Activated naive CD4-positive, alpha-beta T cell treated with anti-CD3 and anti-CD28 coated beads for 36 hours (primary cell): ENCODE measurements at regions not wholly inside any gene's neighbourhood (a gene's known extent, or its start where the extent isn't known, plus 50 kb on each side); places are given as distances from the start of the nearest gene placed in this dataset.
"Not testable (repeated sequence)": the region's sequence is repeated elsewhere in the genome, so short reads cannot be mapped to it uniquely, and the experiment has no call there.

Experiments
- CTCF ChIA-PET: fragments of 350-600 bp; sonication (Branson Sonifier 250); formaldehyde crosslinking; loops from one replicate; lab custom pipeline; 2021; ENCODE audit warnings: antibody characterized with exemption; lab: Charles Lee
- DNase-seq: peaks from one replicate; pipeline ENCODE4 v3.0.0-alpha.2; 2020
- H3K27ac Mint-ChIP-seq: one replicate; pipeline ENCODE4 v1.8.0; 2021; ENCODE audit warnings: mild to moderate bottlenecking, mixed read lengths
- H3K27me3 Mint-ChIP-seq: one replicate; pipeline ENCODE4 v1.8.0; 2021; ENCODE audit warnings: low read depth, mixed read lengths
- H3K36me3 Mint-ChIP-seq: one replicate; pipeline ENCODE4 v1.8.0; 2021; ENCODE audit warnings: low read depth, mixed read lengths
- H3K4me1 Mint-ChIP-seq: one replicate; pipeline ENCODE4 v1.8.0; 2021; ENCODE audit warnings: low read depth, mixed read lengths
- H3K4me3 Mint-ChIP-seq: one replicate; pipeline ENCODE4 v1.8.0; 2021; ENCODE audit warnings: mild to moderate bottlenecking, moderate library complexity, mixed read lengths
- H3K9me3 Mint-ChIP-seq: one replicate; pipeline ENCODE4 v1.8.0; 2021; ENCODE audit warnings: mixed read lengths
- intact Hi-C: fragments of 100-400 bp; cut with micrococcal nuclease; formaldehyde crosslinking; loops from one replicate; pipeline ENCODE4 v1.15.1; 2023

DNA sequence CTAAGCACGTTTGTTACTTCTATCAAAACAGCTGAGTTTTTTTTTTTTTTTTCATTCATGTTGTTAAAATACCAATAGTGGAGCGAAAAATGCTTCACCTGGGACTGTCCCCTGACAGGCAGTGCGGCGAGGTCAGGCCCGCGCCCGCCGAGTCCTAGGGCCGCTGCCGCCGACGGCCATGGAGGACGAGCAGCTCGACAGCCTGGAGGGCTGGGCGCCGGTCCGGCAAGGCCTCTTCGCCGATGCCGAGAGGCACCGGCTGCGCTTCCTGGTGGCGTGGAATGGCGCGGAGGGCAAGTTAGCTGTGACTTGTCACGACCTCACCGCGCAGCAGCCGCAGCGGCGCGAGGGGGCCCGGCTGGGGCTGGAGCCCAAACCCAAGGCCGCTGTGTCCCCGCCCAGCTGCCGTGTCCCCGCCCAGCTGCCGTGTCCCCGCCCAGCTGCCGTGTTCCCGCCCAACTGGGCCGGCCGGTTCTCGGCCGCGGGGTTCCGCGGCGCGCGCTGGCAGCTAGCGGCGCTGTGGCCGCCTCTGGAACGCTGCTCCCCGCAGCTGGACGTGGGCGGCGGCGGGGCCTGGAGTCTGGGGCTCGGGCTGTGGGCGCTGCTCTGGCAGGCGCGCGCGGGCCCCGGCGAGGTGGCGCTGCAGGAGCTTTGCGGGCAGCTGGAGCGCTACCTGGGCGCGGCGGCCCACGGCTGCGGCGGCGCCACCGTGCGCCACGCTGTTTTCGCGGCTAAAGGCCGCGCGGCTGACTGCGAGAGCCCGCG is 56.7 kb upstream of the GOLGA8R start:
- H3K4me3 Mint-ChIP-seq, H3K4me1 Mint-ChIP-seq, H3K36me3 Mint-ChIP-seq, CTCF ChIA-PET, H3K9me3 Mint-ChIP-seq, H3K27ac Mint-ChIP-seq, H3K27me3 Mint-ChIP-seq, intact Hi-C loops: not testable (repeated sequence)
- peak; percentile 28 for DNase-seq

DNA sequence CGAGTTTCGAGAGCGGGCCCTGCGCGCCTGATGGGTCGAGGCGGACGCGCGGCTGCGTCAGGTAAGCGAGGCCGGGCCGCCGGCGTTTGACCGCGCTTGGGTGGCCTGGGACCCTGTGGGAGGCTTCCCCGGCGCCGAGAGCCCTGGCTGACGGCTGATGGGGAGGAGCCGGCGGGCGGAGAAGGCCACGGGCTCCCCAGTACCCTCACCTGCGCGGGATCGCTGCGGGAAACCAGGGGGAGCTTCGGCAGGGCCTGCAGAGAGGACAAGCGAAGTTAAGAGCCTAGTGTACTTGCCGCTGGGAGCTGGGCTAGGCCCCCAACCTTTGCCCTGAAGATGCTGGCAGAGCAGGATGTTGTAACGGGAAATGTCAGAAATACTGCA is 57.3 kb upstream of the GOLGA8R start:
- H3K4me1 Mint-ChIP-seq, H3K36me3 Mint-ChIP-seq, CTCF ChIA-PET, H3K27me3 Mint-ChIP-seq, DNase-seq, H3K9me3 Mint-ChIP-seq, intact Hi-C loops, H3K27ac Mint-ChIP-seq, H3K4me3 Mint-ChIP-seq: not testable (repeated sequence)

DNA sequence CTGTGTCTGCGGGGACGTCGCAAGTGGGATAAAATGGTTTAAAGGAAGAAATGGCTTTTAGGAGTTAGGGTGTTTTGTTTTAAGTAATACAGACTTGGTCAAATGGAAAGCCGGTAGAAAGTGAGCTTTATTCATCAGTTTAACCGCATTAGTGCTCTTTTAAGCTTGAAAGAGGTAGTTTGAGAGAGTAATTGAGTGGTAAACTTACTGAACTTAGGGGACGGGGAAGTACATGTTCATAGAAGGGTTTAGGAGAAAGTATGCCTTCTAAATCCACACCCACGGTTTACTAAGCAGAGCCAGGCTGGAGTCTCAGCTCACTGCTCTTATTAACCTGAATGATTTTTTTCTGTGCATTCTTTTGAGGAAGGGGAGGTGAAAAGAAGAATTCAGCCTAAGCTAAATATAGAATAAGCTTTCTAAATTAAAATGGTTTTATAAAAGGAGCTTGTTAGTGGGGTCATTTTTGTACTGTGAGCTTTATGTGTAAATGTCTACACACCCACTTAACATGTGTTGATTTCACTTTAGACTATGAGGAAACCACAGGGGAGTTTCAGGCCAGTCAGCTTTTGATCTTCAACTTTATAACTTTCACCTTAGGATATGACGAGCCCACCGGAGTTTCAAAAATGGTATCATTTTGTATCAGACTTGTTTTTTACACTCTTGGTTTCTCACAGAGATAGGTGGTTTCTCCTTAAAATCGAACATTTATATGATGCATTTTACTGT is 57.9 kb upstream of the GOLGA8R start:
- H3K36me3 Mint-ChIP-seq, H3K4me3 Mint-ChIP-seq, H3K27ac Mint-ChIP-seq, DNase-seq, H3K27me3 Mint-ChIP-seq, H3K4me1 Mint-ChIP-seq, intact Hi-C loops, CTCF ChIA-PET, H3K9me3 Mint-ChIP-seq: not testable (repeated sequence)

DNA sequence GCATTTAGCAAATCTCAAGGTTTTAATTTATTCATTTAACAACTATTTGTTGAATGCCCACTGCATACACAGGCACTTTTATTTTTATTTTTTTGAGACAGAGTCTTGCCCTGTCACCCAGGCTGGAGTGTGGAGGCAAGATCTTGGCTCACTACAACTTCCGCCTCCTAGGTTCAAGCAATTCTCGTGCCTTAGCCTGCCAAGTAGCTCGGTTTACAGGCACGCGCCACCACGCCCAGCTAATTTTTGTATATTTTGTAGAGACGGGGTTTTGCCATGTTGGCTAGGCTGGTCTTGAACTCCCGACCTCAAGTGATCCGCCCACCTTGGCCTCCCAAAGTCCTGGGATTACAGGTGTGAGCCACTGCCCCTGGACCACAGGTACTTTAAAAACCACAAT is 67.0 kb upstream of the GOLGA8Q start:
- H3K4me3 Mint-ChIP-seq, CTCF ChIA-PET, intact Hi-C loops, H3K27ac Mint-ChIP-seq, H3K9me3 Mint-ChIP-seq, DNase-seq, H3K27me3 Mint-ChIP-seq, H3K4me1 Mint-ChIP-seq: not testable (repeated sequence)
- H3K36me3 Mint-ChIP-seq, result peaks cover 16% of the 10 kb centered on the region

DNA sequence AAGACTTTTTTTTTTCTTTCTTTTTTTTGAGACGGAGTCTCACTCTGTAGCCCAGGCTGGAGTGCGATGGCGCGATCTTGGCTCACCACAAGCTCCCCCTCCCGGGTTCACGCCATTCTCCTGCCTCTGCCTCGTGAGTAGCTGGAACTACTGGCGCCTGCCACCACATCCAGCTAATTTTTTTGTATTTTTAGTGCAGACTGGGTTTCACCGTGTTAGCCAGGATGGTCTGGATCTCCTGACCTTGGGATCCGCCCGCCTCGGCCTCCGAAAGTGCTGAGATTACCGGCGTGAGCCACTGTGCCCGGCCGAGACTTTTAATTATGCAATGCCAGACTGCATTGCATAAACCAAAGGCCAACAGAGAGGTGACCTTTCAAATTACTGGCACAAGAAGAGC is 62.6 kb upstream of the GOLGA8Q start:
- CTCF ChIA-PET, H3K27me3 Mint-ChIP-seq, H3K4me3 Mint-ChIP-seq, H3K4me1 Mint-ChIP-seq, DNase-seq, H3K9me3 Mint-ChIP-seq, intact Hi-C loops: not testable (repeated sequence)
- Mint-ChIP-seq H3K27ac (peak overlapping the region; percentile 24), H3K36me3 (peaks cover 14% of the 10 kb centered on the region)

DNA sequence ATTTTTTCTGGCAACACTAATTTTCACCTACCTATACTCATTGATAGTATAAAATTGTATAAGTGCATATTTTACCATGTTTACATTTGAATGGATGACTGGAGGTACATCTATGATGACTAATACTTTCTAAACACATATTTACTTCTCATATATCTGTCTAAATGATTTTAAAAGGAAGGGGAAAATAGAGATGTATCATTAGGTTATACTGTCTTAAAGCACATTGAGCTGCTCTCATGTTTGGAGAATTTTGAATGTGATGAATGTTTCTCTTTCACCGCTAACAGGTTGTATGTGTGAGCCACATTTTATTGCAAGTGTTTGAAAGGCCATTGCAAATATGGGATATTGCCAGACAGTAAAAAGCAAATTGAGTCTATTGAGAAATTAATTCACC is 61.5 kb upstream of the GOLGA8Q start:
- H3K4me3 Mint-ChIP-seq, H3K27me3 Mint-ChIP-seq, DNase-seq, CTCF ChIA-PET, H3K9me3 Mint-ChIP-seq, H3K4me1 Mint-ChIP-seq, H3K27ac Mint-ChIP-seq, intact Hi-C loops: not testable (repeated sequence)
- H3K36me3 Mint-ChIP-seq, result peaks cover 13% of the 10 kb centered on the region

DNA sequence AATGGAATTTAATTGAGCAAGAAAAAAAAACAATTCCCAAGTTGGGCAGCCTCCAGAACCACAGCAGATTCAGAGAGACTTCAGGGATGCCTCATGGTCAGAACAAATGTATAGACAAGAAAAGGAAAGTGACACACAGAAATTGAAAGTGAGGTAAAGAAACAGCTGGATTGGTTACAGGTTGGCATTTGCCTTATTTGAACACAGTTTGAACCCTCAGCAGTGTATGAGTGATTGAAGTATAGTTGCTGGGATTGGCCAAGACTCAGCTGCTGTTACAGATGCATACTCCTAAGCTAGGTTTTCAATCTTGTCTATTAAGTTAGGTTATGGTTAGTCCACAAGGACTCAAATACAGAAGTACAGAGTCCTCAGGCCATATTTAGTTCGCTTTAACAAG is 57.9 kb upstream of the GOLGA8Q start:
- CTCF ChIA-PET, H3K9me3 Mint-ChIP-seq, H3K36me3 Mint-ChIP-seq, intact Hi-C loops, H3K4me3 Mint-ChIP-seq, DNase-seq, H3K27ac Mint-ChIP-seq, H3K4me1 Mint-ChIP-seq, H3K27me3 Mint-ChIP-seq: not testable (repeated sequence)

DNA sequence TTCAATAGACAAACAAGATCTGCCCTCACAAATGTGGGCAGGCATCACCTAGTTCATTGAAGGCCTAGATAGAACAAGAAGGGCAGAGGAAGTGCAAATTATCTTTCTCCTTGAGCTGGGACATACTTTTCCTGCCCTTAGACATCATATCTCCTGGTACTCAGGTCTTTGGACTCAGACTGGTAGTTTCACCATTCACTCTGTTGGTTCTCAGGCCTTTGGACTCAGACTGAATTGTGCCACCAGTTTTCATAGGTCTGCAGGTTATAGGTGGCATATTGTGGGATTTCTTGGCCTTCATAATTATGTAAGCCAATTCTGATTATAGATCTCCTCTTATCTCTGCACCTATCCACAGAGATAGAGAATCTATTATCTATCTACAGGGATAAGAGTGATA is 54.6 kb upstream of the GOLGA8Q start:
- H3K4me1 Mint-ChIP-seq, intact Hi-C loops, H3K9me3 Mint-ChIP-seq, H3K27ac Mint-ChIP-seq, CTCF ChIA-PET, H3K27me3 Mint-ChIP-seq, H3K4me3 Mint-ChIP-seq, H3K36me3 Mint-ChIP-seq, DNase-seq: not testable (repeated sequence)

DNA sequence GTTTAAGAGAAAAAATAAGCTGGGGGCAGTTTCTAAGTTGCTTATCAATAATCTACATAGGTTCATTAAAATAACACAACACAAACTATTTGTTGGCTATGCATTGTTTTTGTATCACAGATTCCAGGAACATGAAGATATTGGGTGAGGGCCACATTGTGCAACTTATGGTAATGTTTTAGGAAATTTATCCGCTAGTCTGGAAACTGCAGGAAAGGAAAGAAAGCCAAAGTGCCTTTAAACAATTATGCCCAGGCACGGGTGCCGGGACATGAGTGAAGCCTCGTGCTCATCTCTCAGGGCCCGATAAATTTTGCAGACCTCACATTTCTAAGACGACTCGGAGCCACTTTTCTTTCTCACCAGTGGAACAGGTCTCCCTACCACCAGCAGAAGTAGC is 52.6 kb upstream of the GOLGA8Q start:
- H3K9me3 Mint-ChIP-seq, DNase-seq, H3K27me3 Mint-ChIP-seq, H3K4me3 Mint-ChIP-seq, CTCF ChIA-PET, intact Hi-C loops, H3K27ac Mint-ChIP-seq, H3K36me3 Mint-ChIP-seq, H3K4me1 Mint-ChIP-seq: not testable (repeated sequence)

DNA sequence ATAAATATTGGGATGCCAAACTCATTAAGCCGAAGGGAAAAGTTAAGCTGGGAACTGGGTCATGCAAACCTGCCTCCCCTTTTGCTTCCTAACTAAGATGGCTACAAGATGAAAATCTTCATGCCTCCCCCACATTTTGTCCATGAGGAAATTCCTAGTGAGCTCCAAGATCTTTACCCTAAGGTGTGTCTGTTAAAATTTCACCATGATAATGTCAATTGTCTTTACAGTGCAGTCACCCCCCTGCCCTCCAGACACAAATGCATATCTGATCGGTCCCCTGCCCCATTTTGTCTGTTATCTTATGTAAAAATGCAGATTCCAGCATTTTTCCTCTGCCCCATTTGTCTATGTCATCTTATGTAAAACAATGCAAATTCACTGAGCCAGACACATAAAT is 51.3 kb upstream of the GOLGA8Q start:
- intact Hi-C loops, H3K4me3 Mint-ChIP-seq, H3K36me3 Mint-ChIP-seq, H3K4me1 Mint-ChIP-seq, H3K27me3 Mint-ChIP-seq, H3K9me3 Mint-ChIP-seq, DNase-seq, H3K27ac Mint-ChIP-seq, CTCF ChIA-PET: not testable (repeated sequence)
